ENCODE measurements at regions not wholly inside any gene's neighbourhood (a gene's known extent, or its start where the extent isn't known, plus 50 kb on each side); places are given as distances from the start of the nearest gene placed in this dataset.

GRCh38 chr18:45169610-45170009 lies 445.7 kb upstream of the SLC14A2 start:
- Histone ChIP-seq H3K4me1 (replicated peaks) (peaks cover 11% of the 10 kb centered on the region), H3K4me3 (no peak overlapping the region), H3K27me3 (replicated peaks; ENCODE audit: insufficient read depth) (no peaks in the 10 kb centered on the region), H3K9me3 (no peaks in the 10 kb centered on the region), H3K27ac (no peak overlapping the region), H3K36me3 (no peaks in the 10 kb centered on the region)
- TF ChIP-seq POLR2A (IDR thresholded peaks at IDR 0.05), result no peak
- intact Hi-C loops (cut with DNase I), result no loop called here
- DNase-seq (ENCODE audit: low spot score), result no peak

- Histone ChIP-seq H3K4me3 (no peak overlapping the region), H3K27me3 (replicated peaks; ENCODE audit: insufficient read depth) (no peaks in the 10 kb centered on the region), H3K27ac (no peak overlapping the region), H3K36me3 (no peaks in the 10 kb centered on the region), H3K4me1 (replicated peaks) (peaks cover 8% of the 10 kb centered on the region), H3K9me3 (no peaks in the 10 kb centered on the region)
- TF ChIP-seq CTCF (IDR thresholded peaks at IDR 0.05) (no peak), POLR2A (IDR thresholded peaks at IDR 0.05) (no peak), POLR2AphosphoS5 (IDR thresholded peaks at IDR 0.05) (no peak)
- WGBS, result 95% methylated on average over 4 of the region's 4 CpGs
- no peak for DNase-seq (ENCODE audit: low spot score)
- intact Hi-C loops (cut with DNase I), result no loop called here
Observed at GRCh38 chr18:45171679-45172191, 443.5 kb upstream of the SLC14A2 start.

- no peaks in the 10 kb centered on the region for H3K9me3 ChIP-seq
- 92% methylated on average over 2 of the region's 2 CpGs for WGBS
- no peaks in the 10 kb centered on the region for H3K4me1 ChIP-seq (replicated peaks)
- no peak overlapping the region for H3K27ac ChIP-seq
- DNase-seq (ENCODE audit: low spot score), result no peak
- H3K27me3 ChIP-seq (replicated peaks; ENCODE audit: insufficient read depth), result no peaks in the 10 kb centered on the region
- H3K36me3 ChIP-seq, result no peaks in the 10 kb centered on the region
- H3K4me3 ChIP-seq, result no peak overlapping the region
- intact Hi-C loops (cut with DNase I), result no loop called here
- TF ChIP-seq POLR2A (IDR thresholded peaks at IDR 0.05) (no peak), POLR2AphosphoS5 (IDR thresholded peaks at IDR 0.05) (no peak), CTCF (IDR thresholded peaks at IDR 0.05) (no peak)
Observed at GRCh38 chr18:45173327-45173726, 441.9 kb upstream of the SLC14A2 start.

GRCh38 chr18:45173799-45174519 lies 441.3 kb upstream of the SLC14A2 start:
- H3K36me3 ChIP-seq, result no peaks in the 10 kb centered on the region
- no peaks in the 10 kb centered on the region for H3K27me3 ChIP-seq (replicated peaks; ENCODE audit: insufficient read depth)
- no peaks in the 10 kb centered on the region for H3K4me1 ChIP-seq (replicated peaks)
- no peak for TF ChIP-seq POLR2AphosphoS5 (IDR thresholded peaks at IDR 0.05)
- TF ChIP-seq POLR2A (IDR thresholded peaks at IDR 0.05), result no peak
- no peak for TF ChIP-seq CTCF (IDR thresholded peaks at IDR 0.05)
- H3K9me3 ChIP-seq, result no peaks in the 10 kb centered on the region
- 59% methylated on average over 2 of the region's 2 CpGs for WGBS
- no peak for DNase-seq (ENCODE audit: low spot score)
- H3K27ac ChIP-seq, result no peak overlapping the region
- intact Hi-C loops (cut with DNase I), result no loop called here
- no peak overlapping the region for H3K4me3 ChIP-seq

GRCh38 chr18:45174629-45175136 lies 440.6 kb upstream of the SLC14A2 start:
- H3K9me3 ChIP-seq, result no peaks in the 10 kb centered on the region
- intact Hi-C loops (cut with DNase I), result no loop called here
- no peaks in the 10 kb centered on the region for H3K4me1 ChIP-seq (replicated peaks)
- DNase-seq (ENCODE audit: low spot score), result no peak
- H3K27me3 ChIP-seq (replicated peaks; ENCODE audit: insufficient read depth), result no peaks in the 10 kb centered on the region
- H3K36me3 ChIP-seq, result no peaks in the 10 kb centered on the region
- H3K4me3 ChIP-seq, result no peak overlapping the region
- H3K27ac ChIP-seq, result no peak overlapping the region
- TF ChIP-seq POLR2A (IDR thresholded peaks at IDR 0.05) (no peak), CTCF (IDR thresholded peaks at IDR 0.05) (no peak), POLR2AphosphoS5 (IDR thresholded peaks at IDR 0.05) (no peak)
- 82% methylated on average over 3 of the region's 3 CpGs for WGBS
